GM21619 (cell line): ENCODE measurements at regions not wholly inside any gene's neighbourhood (a gene's known extent, or its start where the extent isn't known, plus 50 kb on each side); places are given as distances from the start of the nearest gene placed in this dataset.

Experiments used
- ATAC-seq: cut with Tn5 transposase; IDR thresholded peaks from one replicate; pipeline ENCODE4 v1.9.1; 2021; ENCODE audit not compliant: unreplicated experiment

DNA sequence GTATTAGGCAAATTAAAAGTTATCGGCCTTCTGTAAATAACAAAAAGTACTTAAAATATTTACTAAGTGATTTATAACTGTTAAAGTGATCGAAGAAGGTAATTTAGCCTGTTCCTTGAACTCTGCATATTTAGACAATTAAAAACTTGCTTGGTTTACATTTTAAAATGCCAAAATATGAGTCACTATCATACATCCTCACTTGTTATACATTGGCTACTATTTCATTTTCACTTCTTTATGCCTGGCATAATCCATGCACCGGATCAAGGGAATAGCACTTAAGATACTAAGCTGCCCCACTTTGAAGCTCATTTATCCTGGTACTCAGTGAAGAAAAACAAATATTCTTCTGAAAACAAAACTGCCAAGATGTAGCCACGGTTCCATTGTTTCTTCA, 344.6 kb downstream of the UBE3D start:
- ATAC-seq, result no peak

DNA sequence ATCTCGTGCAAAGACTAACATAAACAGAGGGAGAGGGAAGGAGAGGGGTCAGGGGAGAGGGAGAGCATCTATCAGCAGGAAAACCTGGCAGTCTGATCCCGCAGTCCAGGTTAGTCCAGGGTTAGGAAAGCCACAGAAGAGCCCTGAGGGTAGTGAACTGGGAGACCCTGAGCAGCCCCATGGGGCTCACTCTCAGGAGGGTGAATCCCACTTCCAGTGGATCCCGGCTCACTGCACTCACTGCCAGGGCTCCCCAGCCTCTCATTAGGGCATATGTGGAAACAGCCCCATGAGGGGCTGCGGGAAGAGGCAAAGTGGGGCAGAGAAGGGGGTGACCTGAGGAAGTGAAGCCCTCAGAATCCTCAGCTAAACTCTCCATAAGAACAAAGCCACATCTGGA, 329.9 kb downstream of the UBE3D start:
- ATAC-seq, result no peak

DNA sequence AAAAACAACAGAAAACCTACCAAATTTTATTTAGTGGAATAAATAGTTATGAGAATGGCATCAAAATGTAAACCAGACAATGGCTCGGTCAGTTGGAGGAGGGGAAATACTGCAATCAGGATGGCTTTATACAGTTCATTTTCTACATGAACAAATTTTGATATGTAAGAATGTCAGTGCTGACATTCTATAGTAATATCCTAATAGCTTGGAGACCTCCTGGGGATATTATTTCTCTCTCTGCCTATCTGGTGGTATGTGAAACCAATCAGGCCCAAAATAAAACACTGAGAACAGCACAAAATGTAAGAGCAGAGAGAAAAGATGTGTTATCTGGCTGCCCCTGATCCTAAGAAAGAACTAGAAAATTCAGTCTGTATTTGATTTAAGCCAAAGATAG, 327.7 kb downstream of the UBE3D start:
- no peak for ATAC-seq

DNA sequence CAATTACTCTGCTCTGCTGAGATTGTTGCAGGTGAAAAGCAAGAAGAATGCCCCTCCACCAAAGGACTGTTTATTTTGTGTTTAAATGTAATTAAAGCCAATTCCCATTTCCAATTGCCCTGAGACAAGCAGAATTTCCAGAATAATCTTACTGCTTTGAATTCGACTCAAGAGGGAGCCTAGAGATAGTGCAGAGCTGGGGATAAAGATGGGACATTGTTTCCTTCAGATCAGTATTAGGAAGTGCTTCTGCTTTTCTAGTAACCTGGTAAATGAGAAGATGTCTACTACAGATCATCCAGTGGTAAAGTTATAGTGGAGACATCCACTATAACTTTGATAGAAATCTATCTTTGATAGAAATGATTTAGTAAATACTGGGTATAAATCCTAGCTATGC, 326.9 kb downstream of the UBE3D start:
- no peak for ATAC-seq

DNA sequence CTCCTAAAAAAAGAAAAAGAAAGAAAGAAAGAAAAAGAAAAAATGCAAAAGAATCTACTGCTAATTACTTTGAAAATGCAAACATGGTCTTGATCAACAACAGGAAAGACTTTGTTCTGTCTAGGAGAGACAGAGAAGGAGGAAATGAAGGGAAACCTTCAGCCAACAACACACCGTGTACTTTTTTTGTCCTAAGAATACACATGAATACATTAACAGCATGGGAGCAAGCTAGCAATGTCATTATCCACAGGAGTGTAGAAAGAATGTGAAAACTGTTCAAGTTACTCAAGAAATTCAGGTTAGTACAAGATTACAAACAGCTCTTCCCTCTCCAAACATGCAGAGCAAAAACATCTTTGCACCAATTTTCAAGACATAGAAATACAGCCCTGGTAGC, 326.3 kb downstream of the UBE3D start:
- ATAC-seq, result no peak

DNA sequence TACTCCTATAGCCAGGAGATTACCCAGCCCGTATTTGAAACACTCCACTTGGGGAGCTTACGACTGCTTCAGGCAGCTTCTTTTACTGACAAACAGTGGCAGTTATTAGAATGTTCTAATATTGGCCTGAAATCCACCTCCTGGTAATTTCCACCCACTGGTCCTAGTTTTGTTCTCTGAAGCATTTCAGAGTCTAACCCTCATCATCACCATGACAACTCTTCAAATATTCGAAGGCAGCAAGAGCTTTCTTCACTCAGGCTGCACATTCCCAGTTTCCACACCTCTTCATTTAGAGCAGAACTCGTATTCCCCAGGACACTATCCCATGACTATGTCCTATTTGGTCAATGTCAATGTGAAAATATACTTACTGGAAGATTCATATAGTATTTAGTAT, 325.6 kb downstream of the UBE3D start:
- ATAC-seq, result no peak

DNA sequence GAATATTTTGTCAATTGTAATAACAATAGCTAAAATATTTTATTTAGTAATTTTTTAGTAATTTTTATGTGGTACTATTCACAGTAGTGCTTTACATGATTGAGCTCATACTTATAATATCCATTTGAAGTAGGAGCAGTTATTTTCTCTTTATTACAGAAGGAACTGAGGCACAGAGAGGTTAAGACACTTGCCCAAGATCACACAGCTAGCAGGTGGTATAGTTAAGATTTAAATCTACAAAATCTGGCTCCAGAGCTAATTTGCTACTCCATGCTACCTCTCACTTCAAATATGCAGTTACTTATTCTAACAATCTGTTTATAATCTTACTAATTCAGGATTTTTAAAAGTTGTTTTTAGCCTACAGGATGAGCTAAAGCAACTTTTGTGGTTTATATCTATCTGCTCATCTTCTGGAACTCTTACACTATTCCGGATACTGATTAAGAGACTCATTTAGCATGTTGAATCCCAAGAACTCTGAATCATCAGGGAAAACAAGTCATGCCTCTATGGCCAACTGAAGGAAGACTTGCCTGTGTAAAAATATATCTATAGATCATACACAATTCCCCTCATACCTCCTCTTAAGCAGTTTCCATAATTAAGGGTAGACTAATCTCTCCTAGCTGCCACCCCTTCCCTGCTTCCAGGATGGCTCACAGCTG, 324.2 kb downstream of the UBE3D start:
- no peak for ATAC-seq

DNA sequence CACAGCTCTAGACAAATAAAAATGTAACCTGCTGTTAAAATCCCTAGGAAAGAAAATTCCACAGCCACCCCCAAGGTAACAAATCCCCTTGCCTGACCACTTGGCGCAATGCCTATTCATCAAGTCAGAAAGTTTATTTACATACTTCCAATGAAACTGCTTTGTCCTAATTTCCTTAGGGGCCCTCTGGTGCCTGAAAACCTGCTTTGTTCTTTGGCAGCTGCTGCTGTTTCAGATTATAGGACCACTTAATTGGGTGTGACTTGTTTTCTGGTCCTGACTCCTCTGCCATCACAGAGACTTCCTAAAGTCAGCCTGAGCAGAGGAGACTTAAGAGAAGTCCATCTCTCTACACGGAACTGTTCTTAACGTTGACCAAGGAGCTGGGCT, 323.6 kb downstream of the UBE3D start:
- ATAC-seq, result no peak

DNA sequence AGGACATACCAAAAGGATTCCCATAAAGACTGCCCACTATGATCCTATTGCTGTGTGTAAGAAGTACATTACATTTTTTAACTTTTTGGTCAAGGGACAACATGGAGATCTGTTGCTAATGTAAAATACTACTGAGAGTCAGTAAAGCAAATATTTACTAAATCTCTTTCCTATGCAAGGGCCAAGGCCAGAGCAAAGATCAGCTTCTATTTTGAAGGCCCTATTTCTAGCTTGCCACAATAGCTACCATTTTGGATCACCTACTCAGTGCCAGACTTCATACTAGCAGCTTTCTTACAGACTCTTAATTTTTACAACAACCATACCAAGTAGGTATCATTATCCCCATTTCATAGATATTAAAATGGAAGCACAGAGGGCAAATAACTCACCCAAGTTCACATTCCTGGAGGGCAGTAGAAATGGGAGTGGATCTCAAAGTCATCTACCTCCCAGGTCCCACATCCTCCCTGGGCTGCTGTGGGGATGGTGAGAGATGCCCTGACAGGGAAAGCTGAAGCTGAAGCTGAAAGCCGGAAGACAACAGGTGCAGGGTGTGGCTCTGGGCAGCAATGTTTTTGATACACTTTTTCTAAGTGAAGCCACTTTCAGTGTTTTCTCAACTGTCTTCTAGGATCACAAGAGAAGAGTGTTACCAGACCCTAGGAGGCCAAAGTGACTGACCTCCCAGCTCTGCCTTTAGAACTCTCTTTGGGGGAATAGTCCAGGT, 321.2 kb downstream of the UBE3D start:
- no peak for ATAC-seq

DNA sequence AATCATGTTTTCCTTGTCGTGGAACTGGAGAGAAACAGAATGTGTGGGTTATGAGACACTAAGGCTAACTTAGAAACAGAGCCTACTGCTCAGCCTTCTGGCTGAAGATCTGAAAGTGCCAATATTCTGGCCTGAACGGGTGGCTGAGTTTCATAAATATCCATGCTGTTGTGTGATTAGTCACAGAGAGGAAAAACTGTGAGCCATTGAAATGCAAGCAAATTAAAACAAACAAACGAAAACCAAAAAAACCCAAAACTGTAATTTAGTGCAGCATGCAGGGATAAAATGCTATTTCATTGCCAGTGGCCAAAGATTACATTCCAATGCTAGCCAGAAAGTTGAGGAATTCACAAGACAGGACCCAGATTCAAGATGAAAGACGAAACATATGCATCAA, 315.1 kb downstream of the UBE3D start:
- no peak for ATAC-seq

DNA sequence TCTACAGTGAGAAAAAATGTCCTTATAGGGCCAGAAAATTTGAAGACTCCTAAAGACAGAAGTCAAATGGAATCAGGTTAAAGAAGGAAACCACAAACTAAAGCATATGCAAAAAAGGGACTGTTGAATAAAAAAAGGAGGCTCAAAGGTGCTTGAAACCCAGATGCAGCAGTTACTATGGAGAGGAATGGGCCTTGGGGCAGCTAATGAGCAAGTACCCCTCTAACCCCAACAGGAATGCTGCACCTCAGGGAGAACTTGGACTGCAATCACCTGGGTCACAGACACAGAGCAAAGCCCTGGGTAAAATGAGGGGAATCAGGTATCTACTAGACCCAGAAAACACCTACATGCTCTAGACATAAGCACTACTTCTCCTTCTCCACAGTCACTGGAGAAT, 313.9 kb downstream of the UBE3D start:
- no peak for ATAC-seq

DNA sequence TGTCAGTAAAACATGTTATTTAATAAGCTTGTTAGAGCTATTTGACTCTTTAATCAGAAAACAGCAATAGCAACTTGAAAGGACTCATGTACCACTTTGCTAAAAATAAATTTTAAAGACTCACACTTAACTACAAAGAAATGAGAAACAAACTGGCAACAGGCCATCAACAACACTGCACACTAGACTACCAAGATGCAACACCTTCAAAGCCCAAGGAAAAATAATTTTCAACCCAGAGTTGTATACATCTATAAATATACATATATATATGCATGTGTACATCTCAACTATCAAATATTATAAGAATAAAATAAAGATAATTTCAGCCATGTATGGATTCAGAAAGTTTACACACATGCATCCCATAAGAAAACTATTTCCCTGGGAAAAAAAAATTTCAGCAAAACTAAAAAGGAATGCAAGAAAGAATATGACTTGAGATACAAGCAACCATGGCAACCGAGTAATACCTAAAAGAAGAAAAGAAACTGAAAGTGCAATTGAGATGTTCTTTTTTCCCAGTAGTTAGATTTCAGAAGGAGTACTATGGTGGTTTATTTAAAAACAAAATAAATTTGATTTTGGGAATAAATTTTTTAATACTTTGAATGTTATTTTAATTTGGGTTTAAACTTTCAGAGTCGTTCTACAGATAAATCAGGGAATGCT, 303.8 kb downstream of the UBE3D start:
- no peak for ATAC-seq

DNA sequence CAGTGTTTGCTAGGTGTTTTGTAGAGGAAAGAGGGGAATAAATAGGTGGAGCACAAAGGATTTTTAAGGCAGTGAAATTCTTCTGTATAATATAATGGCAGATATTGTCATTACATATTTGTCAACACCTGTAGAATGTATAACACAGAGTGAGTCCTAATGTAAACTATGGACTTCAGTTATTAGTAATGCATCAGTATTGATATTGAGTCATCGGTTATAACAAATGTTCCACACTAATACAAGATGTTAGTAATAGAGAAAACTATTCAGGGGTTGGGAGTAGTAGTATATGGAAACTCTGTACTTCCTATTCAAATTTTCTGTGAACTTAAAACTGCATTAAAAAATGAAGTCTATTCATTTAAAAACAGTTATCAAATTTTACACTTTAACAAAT, 299.2 kb downstream of the UBE3D start:
- no peak for ATAC-seq

DNA sequence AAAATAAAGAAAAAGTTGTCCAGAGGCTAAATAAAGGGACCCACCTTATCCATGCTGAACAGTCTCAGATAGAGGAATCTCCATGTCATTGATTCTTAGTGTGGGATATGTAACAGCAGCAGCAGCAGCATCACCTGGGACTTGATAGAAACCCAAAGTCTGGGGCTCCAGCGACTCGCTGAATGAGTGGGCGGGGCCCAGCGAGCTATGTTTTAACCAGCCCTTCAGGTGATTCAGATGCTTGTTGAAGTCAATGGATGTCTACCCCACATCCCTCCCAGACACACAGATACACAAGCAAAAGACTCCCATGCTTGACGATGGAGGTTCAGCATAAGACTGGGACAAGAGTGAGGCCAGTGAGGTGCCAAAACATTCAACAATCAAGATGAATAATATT, 298.6 kb downstream of the UBE3D start:
- no peak for ATAC-seq

DNA sequence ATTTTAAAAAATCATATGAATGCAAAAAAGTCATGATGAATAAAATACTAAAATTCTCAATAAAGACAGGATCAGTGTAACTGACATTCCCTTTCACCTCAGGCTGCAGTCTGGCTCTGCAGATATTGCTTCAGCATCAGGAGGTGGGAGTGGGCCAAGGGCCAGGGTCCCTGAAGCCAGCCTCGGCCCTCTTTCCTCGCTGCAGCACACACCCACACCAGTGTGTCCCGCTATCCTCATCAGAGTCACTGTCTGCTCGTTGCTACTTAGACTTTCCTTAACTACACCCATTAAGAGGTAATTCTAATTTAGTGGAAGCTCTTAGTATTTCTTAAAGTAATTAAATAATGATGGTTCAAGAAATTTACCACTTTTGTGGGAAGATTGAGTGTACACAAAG, 298.2 kb downstream of the UBE3D start:
- ATAC-seq, result no peak

DNA sequence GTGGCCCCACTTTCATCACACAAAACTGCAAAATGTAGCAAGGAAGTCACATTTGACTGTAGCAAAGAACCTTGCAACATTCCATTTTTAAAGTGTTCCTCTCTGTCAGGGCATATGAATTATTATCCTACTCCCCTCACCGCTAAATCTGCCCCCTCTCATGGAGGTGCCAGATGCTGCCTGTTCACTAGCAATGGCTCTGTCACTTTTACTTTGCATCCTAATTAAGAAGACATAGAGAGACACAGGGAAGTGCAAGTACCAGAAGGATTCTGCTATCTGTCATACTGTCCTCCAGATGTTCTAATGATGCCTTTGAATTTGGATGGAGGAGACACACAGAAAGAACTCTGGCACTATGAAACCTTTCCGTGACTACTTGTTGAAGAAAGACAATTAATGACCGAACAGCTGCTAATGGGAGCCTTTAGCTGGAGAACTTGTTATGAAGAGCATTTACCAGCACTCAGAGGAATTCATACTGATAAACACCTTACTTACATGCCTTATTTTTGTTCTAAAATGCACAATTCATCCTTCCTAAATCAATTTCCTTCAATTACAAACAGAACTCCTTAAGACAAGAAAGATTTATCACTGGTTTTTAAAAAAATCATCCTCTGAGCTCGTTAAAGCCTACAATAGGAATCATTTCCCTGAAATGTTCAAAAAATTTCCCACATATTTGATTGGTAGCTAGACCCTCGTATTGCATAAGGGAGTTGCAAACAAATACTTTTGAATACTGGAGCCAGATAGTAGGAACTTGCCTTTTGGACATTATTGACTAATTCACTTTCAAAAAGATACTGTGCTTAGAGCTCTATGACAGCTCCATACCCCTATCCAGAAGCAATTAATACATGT, 292.6 kb downstream of the UBE3D start:
- no peak for ATAC-seq

DNA sequence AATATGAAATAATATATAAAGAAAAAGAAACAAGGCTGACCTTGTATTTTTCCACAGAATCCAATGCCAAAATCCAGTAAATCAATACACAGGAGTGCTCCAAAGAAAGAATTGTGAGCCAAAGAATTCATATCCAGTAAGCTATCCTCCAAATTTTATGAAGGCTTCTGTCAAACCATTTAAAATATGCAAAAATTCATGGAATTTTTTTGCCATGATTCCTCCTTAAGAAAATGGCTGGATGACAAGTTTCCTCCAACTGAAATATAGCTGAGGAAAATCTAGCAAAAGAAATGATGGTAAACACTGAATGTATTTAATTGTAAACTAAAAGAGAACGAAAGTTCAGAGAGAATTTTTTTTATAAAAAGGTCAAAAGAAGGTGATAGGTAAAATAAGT, 290.3 kb downstream of the UBE3D start:
- ATAC-seq, result no peak

DNA sequence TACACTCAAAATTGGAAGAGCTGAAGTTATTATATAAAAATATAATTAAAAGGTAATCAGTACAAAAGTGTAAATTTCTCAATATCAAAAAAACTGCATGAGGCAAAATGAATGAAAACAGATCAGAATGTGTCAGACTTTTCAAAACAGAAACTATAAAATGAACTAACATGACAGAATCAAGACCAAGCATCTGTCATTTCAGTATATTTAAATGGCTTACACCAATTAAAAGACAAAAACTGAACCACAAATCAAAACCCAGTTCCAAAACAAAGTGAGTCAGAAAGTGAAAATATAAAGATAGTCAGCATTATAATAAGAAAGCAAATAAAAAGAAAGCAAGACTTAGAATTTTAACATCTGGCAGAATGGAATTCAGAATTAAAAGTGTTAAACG, 289.7 kb downstream of the UBE3D start:
- no peak for ATAC-seq

DNA sequence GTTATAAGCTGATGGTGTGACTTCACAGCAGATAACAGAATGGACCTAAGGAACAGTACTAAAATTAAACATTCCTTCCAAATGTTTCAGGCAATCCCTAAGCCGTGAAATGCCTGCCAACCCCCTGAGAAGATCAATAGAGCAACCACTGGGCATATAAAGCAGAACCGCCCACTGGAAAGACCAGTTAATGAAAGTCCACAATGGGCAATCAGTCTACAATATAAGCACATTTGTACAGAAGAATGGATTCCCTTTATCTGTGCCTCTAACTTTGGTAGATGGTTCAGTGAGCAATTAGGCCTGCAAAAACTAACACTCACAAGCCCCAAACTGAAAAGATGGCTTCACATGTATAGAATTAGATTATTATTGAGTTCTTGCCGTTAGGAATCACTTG, 286.6 kb downstream of the UBE3D start:
- no peak for ATAC-seq

DNA sequence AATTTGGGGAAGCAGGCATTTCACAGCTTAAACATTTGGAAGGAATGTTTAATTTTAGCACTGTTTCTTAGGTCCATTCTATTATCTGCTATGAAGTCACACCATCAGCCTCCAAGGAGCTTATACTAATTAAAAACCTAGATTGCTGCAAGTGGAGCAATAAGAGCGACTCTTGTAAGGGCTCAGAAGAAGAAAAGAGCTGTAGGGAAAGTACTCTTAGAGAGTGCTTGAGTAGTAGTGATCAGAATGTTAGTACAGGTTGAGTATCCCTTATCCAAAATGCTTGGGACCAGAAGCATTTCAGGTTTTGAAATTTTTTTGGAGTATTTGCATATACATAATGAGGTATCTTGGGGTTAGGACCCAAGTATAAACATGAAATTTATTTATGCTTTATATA, 285.3 kb downstream of the UBE3D start:
- ATAC-seq, result no peak

DNA sequence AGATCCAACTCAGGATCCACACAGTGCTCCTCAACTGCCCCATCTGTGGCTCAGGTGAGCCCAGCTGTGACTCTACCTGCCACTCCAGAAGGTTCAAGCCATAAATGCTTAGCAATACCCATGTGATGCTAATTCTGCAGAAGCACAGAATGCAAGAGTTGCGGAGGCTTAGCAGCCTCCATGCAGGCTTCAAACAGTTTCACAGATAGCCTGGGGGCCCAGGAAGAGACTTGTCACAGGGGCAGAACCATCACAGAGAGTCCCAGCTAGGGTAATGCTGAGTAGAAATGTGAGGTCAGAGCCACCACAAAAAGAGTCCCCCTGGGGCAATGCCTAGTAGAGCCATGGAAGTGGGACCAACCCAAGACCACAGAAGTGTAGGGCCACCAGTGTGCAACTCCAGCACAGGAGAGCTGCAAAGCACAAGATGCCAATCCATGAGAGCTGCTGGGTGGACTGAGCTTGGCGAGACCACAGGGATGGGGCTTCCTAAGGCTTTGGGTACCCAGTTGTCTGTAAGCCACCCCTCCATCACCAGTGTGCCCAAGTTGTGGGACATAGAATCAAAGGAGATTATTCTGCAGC, 283.9 kb downstream of the UBE3D start:
- ATAC-seq, result no peak
